ENCODE measurements at regions not wholly inside any gene's neighbourhood (a gene's known extent, or its start where the extent isn't known, plus 50 kb on each side); places are given as distances from the start of the nearest gene placed in this dataset.
"Not testable (repeated sequence)": the region's sequence is repeated elsewhere in the genome, so short reads cannot be mapped to it uniquely, and the experiment has no call there.

- TF ChIP-seq REST (IDR thresholded peaks at IDR 0.05; ENCODE audit: low read depth); POLR2A (IDR thresholded peaks at IDR 0.05; ENCODE audit: borderline replicate concordance, extremely low read depth, insufficient read depth, insufficient read length); YY1 (IDR thresholded peaks at IDR 0.05; ENCODE audit: extremely low read depth, insufficient replicate concordance, low read depth, low read length); EGR1 (IDR thresholded peaks at IDR 0.05; ENCODE audit: low read depth); ZNF274 (IDR thresholded peaks at IDR 0.05; ENCODE audit: low read depth, low read length): not testable (repeated sequence)
- TF ChIP-seq, protein P1, sequence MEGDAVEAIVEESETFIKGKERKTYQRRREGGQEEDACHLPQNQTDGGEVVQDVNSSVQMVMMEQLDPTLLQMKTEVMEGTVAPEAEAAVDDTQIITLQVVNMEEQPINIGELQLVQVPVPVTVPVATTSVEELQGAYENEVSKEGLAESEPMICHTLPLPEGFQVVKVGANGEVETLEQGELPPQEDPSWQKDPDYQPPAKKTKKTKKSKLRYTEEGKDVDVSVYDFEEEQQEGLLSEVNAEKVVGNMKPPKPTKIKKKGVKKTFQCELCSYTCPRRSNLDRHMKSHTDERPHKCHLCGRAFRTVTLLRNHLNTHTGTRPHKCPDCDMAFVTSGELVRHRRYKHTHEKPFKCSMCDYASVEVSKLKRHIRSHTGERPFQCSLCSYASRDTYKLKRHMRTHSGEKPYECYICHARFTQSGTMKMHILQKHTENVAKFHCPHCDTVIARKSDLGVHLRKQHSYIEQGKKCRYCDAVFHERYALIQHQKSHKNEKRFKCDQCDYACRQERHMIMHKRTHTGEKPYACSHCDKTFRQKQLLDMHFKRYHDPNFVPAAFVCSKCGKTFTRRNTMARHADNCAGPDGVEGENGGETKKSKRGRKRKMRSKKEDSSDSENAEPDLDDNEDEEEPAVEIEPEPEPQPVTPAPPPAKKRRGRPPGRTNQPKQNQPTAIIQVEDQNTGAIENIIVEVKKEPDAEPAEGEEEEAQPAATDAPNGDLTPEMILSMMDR (IDR thresholded peaks at IDR 0.05 in 2 of 3, conservative IDR thresholded peaks at IDR 0.05 in 1 of 3; ENCODE audit: borderline replicate concordance in 1 of 3, insufficient read depth in 1 of 3, low read depth in 2 of 3, low read length in 2 of 3) = not testable (repeated sequence)
- TF ChIP-seq, protein P2, sequence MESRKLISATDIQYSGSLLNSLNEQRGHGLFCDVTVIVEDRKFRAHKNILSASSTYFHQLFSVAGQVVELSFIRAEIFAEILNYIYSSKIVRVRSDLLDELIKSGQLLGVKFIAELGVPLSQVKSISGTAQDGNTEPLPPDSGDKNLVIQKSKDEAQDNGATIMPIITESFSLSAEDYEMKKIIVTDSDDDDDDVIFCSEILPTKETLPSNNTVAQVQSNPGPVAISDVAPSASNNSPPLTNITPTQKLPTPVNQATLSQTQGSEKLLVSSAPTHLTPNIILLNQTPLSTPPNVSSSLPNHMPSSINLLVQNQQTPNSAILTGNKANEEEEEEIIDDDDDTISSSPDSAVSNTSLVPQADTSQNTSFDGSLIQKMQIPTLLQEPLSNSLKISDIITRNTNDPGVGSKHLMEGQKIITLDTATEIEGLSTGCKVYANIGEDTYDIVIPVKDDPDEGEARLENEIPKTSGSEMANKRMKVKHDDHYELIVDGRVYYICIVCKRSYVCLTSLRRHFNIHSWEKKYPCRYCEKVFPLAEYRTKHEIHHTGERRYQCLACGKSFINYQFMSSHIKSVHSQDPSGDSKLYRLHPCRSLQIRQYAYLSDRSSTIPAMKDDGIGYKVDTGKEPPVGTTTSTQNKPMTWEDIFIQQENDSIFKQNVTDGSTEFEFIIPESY (IDR thresholded peaks at IDR 0.05; ENCODE audit: extremely low read depth, insufficient replicate concordance, low read length) = not testable (repeated sequence)
Measured at GRCh38 chr12:42906801-42907200, 317.3 kb upstream of the PRICKLE1 start.
